ENCODE measurements at regions not wholly inside any gene's neighbourhood (a gene's known extent, or its start where the extent isn't known, plus 50 kb on each side); places are given as distances from the start of the nearest gene placed in this dataset.

- H3K4me1 ChIP-seq: no peaks in the 10 kb centered on the region
- H3K27me3 ChIP-seq (ENCODE audit: insufficient read depth in 3 of 3, low read length in 2 of 3): no peaks in the 10 kb centered on the region
- ATAC-seq: no peak
- no peak overlapping the region for H3K4me3 ChIP-seq
- H3K36me3 ChIP-seq (ENCODE audit: insufficient read depth in 1 of 2, low read depth in 1 of 2): no peaks in the 10 kb centered on the region
- DNase-seq: no peak
- no peak overlapping the region for H3K27ac ChIP-seq
- intact Hi-C loops (cut with DNase I): no loop called here
- no peak for TF ChIP-seq CTCF (IDR thresholded peaks at IDR 0.05)
- no peaks in the 10 kb centered on the region for H3K9me3 ChIP-seq
Measured at GRCh38 chr2:146271131-146271831, 1573.5 kb upstream of the ACVR2A start.

- no peaks in the 10 kb centered on the region for H3K9me3 ChIP-seq
- TF ChIP-seq CTCF (IDR thresholded peaks at IDR 0.05): no peak
- no peak overlapping the region for H3K4me3 ChIP-seq
- no peak for DNase-seq
- no peak overlapping the region for H3K27ac ChIP-seq
- no peaks in the 10 kb centered on the region for H3K36me3 ChIP-seq (ENCODE audit: insufficient read depth in 1 of 2, low read depth in 1 of 2)
- intact Hi-C loops (cut with DNase I): no loop called here
- no peak for ATAC-seq
- H3K4me1 ChIP-seq: no peaks in the 10 kb centered on the region
- H3K27me3 ChIP-seq (ENCODE audit: insufficient read depth in 3 of 3, low read length in 2 of 3): no peaks in the 10 kb centered on the region
Measured at GRCh38 chr2:146270618-146271017, 1574.2 kb upstream of the ACVR2A start.

- intact Hi-C loops (cut with DNase I): no loop called here
- no peak for TF ChIP-seq CTCF (IDR thresholded peaks at IDR 0.05)
- H3K9me3 ChIP-seq: peaks cover 5% of the 10 kb centered on the region
- H3K27ac ChIP-seq: no peak overlapping the region
- DNase-seq: no peak
- no peaks in the 10 kb centered on the region for H3K27me3 ChIP-seq (ENCODE audit: insufficient read depth in 3 of 3, low read length in 2 of 3)
- H3K4me3 ChIP-seq: no peak overlapping the region
- H3K36me3 ChIP-seq (ENCODE audit: insufficient read depth in 1 of 2, low read depth in 1 of 2): no peaks in the 10 kb centered on the region
- ATAC-seq: no peak
- no peaks in the 10 kb centered on the region for H3K4me1 ChIP-seq
Measured at GRCh38 chr2:146267093-146267492, 1577.7 kb upstream of the ACVR2A start.

- WGBS, 3 donors: 72 to 79% (median 78%) methylated on average over 6 of the region's 6 CpGs
- ATAC-seq (no peak), DNase-seq (no peak)
- Histone ChIP-seq H3K4me1 (no peaks in the 10 kb centered on the region), H3K4me3 (no peak overlapping the region), H3K36me3 (ENCODE audit: insufficient read depth in 1 of 2, low read depth in 1 of 2) (no peaks in the 10 kb centered on the region), H3K27ac (no peak overlapping the region), H3K9me3 (peaks cover 5% of the 10 kb centered on the region), H3K27me3 (ENCODE audit: insufficient read depth in 3 of 3, low read length in 2 of 3) (no peaks in the 10 kb centered on the region)
- no peak for TF ChIP-seq CTCF (IDR thresholded peaks at IDR 0.05)
- intact Hi-C loops (cut with DNase I): no loop called here
Measured at GRCh38 chr2:146265656-146266055, 1579.2 kb upstream of the ACVR2A start.

- 60 to 63% (median 63%) methylated on average over 4 of the region's 4 CpGs for WGBS, 3 donors
- Histone ChIP-seq H3K4me1 (no peaks in the 10 kb centered on the region), H3K27ac (no peak overlapping the region), H3K27me3 (ENCODE audit: insufficient read depth in 3 of 3, low read length in 2 of 3) (no peaks in the 10 kb centered on the region), H3K9me3 (peaks cover 5% of the 10 kb centered on the region), H3K36me3 (ENCODE audit: insufficient read depth in 1 of 2, low read depth in 1 of 2) (no peaks in the 10 kb centered on the region), H3K4me3 (no peak overlapping the region)
- intact Hi-C loops (cut with DNase I): no loop called here
- ATAC-seq: no peak
- TF ChIP-seq CTCF (IDR thresholded peaks at IDR 0.05): no peak
- no peak for DNase-seq
Measured at GRCh38 chr2:146262606-146263005, 1582.2 kb upstream of the ACVR2A start.

Measured in psoas muscle (tissue), 7 donors.